Tibial nerve (tissue), 4 donors: ENCODE measurements at regions not wholly inside any gene's neighbourhood (a gene's known extent, or its start where the extent isn't known, plus 50 kb on each side); places are given as distances from the start of the nearest gene placed in this dataset.

Source experiments
- DNase-seq, 2 donors: peaks; one replicate each; pipeline ENCODE4 v3.0.0-alpha.2; 2019; ENCODE audit warnings: low spot score in 2 of 2
- H3K27ac ChIP-seq, 4 donors: fragments of 200-600 bp; sonication (generic) in 3 of 4; one replicate each; pipeline ENCODE4 v1.5.1; 2017 to 2019; ENCODE audit warnings: mild to moderate bottlenecking in 1 of 4
- H3K27me3 ChIP-seq, 2 donors: fragments of 200-600 bp; sonication (generic) in 1 of 2; one replicate each; pipeline versions ENCODE4 v1.5.1 to v1.6.0; 2017 to 2019
- H3K36me3 ChIP-seq, 3 donors: fragments of 200-600 bp; sonication (generic); one replicate each; pipeline ENCODE4 v1.5.1; 2018 to 2019
- H3K4me1 ChIP-seq, 4 donors: fragments of 200-600 bp; sonication (generic) in 3 of 4; one replicate each; pipeline ENCODE4 v1.5.1; 2017 to 2019
- H3K4me3 ChIP-seq, 4 donors: fragments of 200-600 bp; sonication (generic) in 3 of 4; one replicate each; pipeline ENCODE4 v1.5.1; 2017 to 2019; ENCODE audit warnings: mild to moderate bottlenecking in 1 of 4, moderate library complexity in 1 of 4
- H3K9me3 ChIP-seq, 4 donors: fragments of 200-600 bp; sonication (generic) in 3 of 4; one replicate each; pipeline ENCODE4 v1.5.1; 2017 to 2019
- EP300 ChIP-seq, 2 donors: sonication (generic); formaldehyde crosslinking; IDR thresholded peaks; one replicate each; pipeline ENCODE4 v1.6.1; 2017; ENCODE audit warnings: antibody characterized with exemption in 2 of 2, mild to moderate bottlenecking in 1 of 2
- POLR2A ChIP-seq, 2 donors: fragments of 450-650 bp; IDR thresholded peaks; one replicate each; pipeline ENCODE4 v1.6.1; 2017; ENCODE audit warnings: antibody characterized with exemption in 2 of 2, mild to moderate bottlenecking in 2 of 2, moderate library complexity in 2 of 2
- WGBS, 2 donors: methylation state at CpG; one replicate each; pipeline ENCODE4 v1.1.5; 2018; 5-methylcytosine and 5-hydroxymethylcytosine counted together
- TF ChIP-seq, protein P1 (sequence below), 5 experiments: fragments of 200-600 bp in 3 of 5; fragments of 450-650 bp in 2 of 5; sonication (generic) in 3 of 5; IDR thresholded peaks; one replicate each; pipeline ENCODE4 v1.5.1; 2016 to 2019; ENCODE audit warnings: antibody characterized with exemption in 5 of 5, mild to moderate bottlenecking in 3 of 5, moderate library complexity in 2 of 5

DNA sequence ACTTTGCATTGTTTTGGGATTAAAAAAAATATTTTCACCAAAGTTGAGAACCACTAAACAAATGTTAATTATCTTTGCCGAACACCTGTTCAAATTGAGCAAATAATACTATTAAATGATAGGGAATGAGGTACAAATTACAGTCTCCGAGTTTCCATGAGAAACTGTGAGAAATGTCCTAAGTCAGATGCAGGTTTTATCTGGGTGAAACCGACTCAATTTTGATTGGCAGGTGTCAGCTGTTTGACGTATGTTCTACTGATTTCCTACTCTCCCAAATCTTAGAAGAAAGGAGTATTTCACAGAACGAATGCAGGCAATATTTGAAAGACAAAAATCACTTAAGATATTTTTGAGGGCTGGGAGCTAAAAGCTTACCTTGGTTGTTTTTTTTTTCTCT, 622.0 kb upstream of the GOT2 start:
- Histone ChIP-seq H3K27me3 (no peaks in the 10 kb centered on the region), H3K4me1 (no peaks in the 10 kb centered on the region), H3K36me3 (no peaks in the 10 kb centered on the region), H3K4me3 (no peak overlapping the region), H3K9me3 (no peaks in the 10 kb centered on the region), H3K27ac (no peak overlapping the region)
- no peak for TF ChIP-seq POLR2A (IDR thresholded peaks at IDR 0.05)
- TF ChIP-seq, protein P1, sequence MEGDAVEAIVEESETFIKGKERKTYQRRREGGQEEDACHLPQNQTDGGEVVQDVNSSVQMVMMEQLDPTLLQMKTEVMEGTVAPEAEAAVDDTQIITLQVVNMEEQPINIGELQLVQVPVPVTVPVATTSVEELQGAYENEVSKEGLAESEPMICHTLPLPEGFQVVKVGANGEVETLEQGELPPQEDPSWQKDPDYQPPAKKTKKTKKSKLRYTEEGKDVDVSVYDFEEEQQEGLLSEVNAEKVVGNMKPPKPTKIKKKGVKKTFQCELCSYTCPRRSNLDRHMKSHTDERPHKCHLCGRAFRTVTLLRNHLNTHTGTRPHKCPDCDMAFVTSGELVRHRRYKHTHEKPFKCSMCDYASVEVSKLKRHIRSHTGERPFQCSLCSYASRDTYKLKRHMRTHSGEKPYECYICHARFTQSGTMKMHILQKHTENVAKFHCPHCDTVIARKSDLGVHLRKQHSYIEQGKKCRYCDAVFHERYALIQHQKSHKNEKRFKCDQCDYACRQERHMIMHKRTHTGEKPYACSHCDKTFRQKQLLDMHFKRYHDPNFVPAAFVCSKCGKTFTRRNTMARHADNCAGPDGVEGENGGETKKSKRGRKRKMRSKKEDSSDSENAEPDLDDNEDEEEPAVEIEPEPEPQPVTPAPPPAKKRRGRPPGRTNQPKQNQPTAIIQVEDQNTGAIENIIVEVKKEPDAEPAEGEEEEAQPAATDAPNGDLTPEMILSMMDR (IDR thresholded peaks at IDR 0.05) = no peak
- no peak for TF ChIP-seq EP300 (IDR thresholded peaks at IDR 0.05)
- no peak for DNase-seq
- 82 to 84% methylated on average over 5 of the region's 5 CpGs for WGBS, 2 donors

DNA sequence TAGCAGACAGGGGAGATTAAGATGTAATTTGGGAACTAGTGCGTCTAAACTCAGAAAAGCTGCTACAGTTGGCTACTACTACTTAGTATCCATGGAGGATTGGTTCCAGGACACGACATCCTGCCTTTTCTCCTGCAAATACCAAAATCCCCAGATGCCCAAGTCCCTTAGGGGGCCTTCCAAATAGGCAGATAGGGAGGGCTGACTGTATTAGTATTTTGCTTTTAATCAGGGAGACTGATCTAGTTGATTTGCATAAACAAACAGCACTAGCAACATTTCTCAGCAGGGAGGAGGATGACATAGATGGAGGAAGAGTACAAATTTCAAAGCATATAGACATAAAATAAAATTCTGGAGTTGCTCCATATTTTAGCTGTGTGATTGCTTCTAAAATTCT, 621.6 kb upstream of the GOT2 start:
- Histone ChIP-seq H3K4me1 (no peaks in the 10 kb centered on the region), H3K9me3 (no peaks in the 10 kb centered on the region), H3K4me3 (no peak overlapping the region), H3K27ac (no peak overlapping the region), H3K36me3 (no peaks in the 10 kb centered on the region), H3K27me3 (no peaks in the 10 kb centered on the region)
- TF ChIP-seq, protein P1 (IDR thresholded peaks at IDR 0.05) = no peak
- no peak for TF ChIP-seq EP300 (IDR thresholded peaks at IDR 0.05)
- no peak for TF ChIP-seq POLR2A (IDR thresholded peaks at IDR 0.05)
- WGBS, 2 donors = 58 to 61% methylated on average over 2 of the region's 2 CpGs
- no peak for DNase-seq

DNA sequence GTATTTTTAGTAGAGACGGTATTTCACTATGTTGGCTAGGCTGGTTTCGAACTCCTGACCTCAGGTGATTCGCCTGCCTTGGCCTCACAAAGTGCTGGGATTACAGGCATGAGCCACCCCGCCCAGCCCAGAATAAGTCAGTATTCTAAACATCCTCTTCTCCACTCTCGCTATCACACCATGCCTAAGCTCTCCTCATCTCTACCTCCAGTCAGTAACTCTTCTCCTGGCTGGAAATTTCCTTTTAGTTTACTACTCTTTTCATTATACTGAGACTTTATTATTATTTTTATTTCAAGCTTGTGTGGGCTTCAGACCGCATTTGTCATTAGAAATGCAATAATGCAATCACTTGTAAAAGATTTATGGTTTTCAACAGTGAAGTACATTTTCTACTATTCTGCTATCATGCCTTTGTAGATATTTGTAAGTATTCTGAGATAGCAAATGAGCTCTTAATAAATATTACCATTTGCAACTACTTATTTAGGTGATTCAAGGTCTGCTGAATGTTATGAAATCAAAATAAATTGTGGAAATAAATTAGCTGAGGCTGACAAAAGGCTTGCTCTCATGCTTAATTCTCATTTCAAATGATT, 617.3 kb upstream of the GOT2 start:
- Histone ChIP-seq H3K4me1 (no peaks in the 10 kb centered on the region), H3K27ac (no peak overlapping the region), H3K36me3 (no peaks in the 10 kb centered on the region), H3K4me3 (no peak overlapping the region), H3K9me3 (no peaks in the 10 kb centered on the region), H3K27me3 (no peaks in the 10 kb centered on the region)
- 92% methylated on average over 6 of the region's 6 CpGs for WGBS, 2 donors
- no peak for DNase-seq
- TF ChIP-seq EP300 (IDR thresholded peaks at IDR 0.05) = no peak
- TF ChIP-seq, protein P1 (IDR thresholded peaks at IDR 0.05) = no peak
- no peak for TF ChIP-seq POLR2A (IDR thresholded peaks at IDR 0.05)

DNA sequence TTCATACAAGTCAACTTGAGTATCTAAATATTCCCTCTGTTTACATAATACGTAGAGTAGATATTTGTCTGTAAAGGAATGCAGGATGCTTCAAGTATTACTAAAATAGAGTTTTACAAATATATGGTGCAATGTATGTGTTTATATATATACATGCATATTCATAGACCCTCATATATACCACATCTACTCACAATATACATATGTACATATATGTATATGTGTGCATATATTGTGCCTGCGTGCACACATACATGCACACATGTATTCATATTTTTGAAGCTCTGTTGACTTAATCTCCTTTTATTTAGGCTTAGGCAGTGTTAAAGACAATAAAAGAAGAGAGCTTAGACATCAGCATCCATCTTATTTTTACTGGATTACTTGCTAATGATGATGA, 616.6 kb upstream of the GOT2 start:
- H3K4me1 ChIP-seq = no peaks in the 10 kb centered on the region
- no peaks in the 10 kb centered on the region for H3K36me3 ChIP-seq
- H3K27ac ChIP-seq = no peak overlapping the region
- no peak overlapping the region for H3K4me3 ChIP-seq
- no peak for DNase-seq
- 88 to 90% methylated on average over 2 of the region's 2 CpGs for WGBS, 2 donors
- no peaks in the 10 kb centered on the region for H3K27me3 ChIP-seq
- no peaks in the 10 kb centered on the region for H3K9me3 ChIP-seq
- no peak for TF ChIP-seq POLR2A (IDR thresholded peaks at IDR 0.05)
- TF ChIP-seq EP300 (IDR thresholded peaks at IDR 0.05) = no peak
- TF ChIP-seq, protein P1 (IDR thresholded peaks at IDR 0.05) = no peak

DNA sequence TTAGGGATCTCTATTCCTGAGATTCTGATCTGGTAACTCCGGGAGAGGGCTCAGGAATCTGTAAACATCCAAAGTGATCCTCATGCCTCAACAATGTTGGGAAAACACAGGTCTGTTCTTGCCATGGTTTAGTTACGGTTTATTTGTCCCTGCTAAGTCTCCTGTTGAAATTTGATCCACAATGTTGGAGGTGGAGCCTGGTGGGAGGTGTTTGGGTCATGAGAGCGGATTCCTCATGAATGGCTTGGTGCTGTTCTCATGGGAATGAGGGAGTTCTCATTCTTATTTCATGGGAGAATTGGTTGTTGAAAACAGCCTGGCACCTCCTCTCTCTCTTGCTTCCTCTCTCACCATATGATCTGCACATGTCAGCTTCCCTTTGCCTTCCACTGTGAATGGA, 608.6 kb upstream of the GOT2 start:
- no peak for DNase-seq
- Histone ChIP-seq H3K27ac (no peak overlapping the region), H3K4me3 (no peak overlapping the region), H3K9me3 (no peaks in the 10 kb centered on the region), H3K4me1 (no peaks in the 10 kb centered on the region), H3K36me3 (no peaks in the 10 kb centered on the region), H3K27me3 (no peaks in the 10 kb centered on the region)
- WGBS, 2 donors = 84 to 90% methylated on average over 3 of the region's 3 CpGs
- no peak for TF ChIP-seq POLR2A (IDR thresholded peaks at IDR 0.05)
- TF ChIP-seq EP300 (IDR thresholded peaks at IDR 0.05) = no peak
- TF ChIP-seq, protein P1 (IDR thresholded peaks at IDR 0.05) = no peak
